ENCODE measurements at regions not wholly inside any gene's neighbourhood (a gene's known extent, or its start where the extent isn't known, plus 50 kb on each side); places are given as distances from the start of the nearest gene placed in this dataset.

DNA sequence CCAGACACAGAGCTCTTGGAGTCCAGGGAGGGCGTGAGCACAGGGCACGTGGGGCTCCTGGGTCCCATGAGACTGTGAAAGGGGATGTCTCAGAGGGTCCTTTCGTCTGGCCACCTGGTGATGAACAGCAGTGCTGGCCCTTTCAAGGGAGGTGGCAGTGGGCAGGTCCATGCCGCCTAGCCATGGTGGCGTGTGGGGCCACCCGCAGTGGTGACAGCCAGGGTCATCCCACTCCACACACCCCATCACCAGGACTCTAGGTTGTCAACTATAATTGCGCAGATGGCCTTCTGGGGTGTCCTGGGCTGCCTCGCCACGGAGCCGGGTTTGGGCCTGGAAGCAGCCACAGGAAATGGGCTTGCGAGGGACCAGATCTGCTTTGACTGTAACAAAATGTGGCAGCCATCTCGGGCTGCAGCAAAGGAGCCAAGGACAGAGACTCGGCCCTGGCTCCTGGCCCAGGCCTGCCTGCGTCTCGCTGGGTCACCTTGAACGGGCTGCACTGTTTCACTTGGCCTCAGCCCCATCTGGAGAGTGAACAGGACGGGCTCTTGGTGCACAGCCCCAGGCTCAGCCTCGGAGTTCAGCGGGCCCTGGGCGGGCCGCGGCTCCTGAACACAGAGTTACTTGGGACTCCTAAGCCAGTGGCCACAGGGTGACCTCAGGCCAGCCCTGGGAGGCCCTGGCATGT, 1350.5 kb downstream of the BRD1 start:
- DNase-seq (ENCODE audit: low read depth, low spot score) = no peak

DNA sequence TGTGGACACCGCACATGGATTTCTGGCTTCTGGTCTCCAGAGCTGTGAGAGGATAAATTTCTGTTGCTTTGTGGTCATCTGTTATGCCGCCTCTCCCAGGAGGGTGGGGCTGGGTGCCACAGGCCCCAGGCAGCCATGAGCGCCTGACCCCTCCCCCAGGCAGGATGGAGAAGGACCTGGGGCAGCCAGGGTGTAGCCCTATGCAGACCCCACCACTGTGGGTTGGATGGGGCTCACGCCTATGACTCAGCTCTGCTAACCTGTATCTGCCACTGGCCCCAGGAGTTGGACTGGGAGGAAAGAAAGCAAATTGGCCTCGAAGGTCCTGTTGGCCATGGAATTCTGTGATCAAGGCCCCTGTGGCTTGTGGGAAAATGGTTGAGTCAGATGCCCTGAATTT, 1351.1 kb downstream of the BRD1 start:
- DNase-seq (ENCODE audit: low read depth, low spot score) = no peak

DNA sequence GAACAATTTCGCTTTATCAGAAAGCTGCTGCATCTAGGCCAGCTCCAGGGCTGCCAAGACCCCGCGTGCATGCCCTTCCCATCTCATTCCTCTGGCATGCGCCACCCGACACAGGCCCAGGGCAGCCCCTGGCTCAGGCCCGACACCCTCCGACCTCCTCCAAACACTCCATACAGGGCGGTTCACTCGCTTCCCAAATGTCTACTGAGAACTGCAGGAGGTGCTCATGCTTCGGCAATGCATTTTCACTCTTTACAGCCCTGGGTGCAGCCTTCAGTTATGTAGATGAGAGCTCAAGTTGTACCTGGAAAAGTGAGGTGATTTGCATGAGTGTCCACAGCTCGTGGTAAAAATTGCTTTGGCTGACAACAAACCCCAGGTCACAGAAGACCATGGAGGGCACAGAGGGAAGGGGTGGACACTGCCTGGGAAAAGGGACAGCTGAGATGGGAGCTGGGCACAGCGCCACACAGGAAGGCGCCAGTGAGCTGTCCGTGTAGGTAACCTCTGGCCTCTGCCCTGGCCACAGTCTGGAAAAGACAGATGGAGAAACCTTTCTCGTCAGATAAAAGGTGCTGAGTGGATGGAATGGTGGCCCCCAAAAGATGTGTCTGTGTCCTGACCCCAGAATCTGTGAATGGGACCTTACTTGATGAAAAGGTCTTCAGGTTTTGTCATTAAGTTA, 1351.9 kb downstream of the BRD1 start:
- DNase-seq (ENCODE audit: low read depth, low spot score) = no peak

DNA sequence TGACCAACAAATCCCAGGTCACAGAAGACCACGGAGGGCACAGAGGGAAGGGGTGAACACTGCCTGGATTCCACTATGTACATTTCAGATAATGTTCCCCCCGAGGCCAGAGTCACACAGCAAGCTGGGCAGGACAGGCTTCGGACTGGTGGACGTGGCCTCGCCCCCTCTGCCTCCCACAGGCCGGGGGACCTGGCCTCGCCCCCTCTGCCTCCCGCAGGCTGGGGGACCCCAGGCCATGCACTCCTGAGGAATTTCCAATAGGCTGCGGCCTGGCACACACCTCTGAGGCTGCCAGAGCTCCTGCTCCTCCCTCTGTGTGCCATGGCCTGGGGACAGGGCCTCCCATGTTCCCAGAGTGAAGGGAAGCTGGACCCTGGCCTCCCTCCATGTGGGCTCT, 1352.8 kb downstream of the BRD1 start:
- DNase-seq (ENCODE audit: low read depth, low spot score) = no peak

DNA sequence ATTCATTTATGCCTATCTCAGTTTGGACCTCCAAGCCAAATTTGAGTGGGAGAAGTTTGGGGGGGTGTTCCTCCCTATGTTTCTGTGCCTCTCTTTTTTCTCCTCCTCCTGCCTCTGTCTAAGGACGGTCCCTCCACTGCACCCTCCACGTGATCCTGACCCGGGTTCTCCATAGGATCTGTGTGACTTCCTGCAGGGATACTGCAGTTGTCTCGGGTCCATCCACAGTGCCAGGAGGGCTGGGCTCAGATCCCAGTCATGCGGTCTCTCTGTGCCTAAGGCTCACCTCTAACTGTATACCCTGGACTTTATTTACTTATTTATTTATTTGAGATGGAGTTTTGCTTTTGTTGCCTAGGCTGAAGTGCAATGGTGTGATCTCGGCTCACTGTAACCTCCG, 1354.5 kb downstream of the BRD1 start:
- DNase-seq (ENCODE audit: low read depth, low spot score) = no peak

DNA sequence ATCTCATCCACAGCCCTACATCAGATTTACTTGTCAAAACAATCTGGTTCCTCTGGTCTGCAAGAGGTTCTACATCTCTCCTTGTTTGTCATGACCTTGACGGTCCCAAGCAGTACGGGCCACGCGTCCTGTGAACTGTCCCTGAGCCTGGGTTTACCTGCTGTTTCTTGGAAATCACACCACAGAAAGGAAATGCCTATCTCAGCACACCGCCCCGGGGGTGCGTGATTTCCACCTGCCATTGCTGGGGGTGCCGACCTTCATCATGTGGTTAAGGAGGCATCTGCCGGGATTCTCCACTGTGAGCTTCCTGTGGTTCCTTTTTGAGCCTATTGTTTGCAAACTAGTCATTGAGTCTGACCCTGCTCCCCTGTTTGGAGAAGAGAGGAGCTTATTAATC, 1363.4 kb downstream of the BRD1 start:
- DNase-seq (ENCODE audit: low read depth, low spot score) = no peak

DNA sequence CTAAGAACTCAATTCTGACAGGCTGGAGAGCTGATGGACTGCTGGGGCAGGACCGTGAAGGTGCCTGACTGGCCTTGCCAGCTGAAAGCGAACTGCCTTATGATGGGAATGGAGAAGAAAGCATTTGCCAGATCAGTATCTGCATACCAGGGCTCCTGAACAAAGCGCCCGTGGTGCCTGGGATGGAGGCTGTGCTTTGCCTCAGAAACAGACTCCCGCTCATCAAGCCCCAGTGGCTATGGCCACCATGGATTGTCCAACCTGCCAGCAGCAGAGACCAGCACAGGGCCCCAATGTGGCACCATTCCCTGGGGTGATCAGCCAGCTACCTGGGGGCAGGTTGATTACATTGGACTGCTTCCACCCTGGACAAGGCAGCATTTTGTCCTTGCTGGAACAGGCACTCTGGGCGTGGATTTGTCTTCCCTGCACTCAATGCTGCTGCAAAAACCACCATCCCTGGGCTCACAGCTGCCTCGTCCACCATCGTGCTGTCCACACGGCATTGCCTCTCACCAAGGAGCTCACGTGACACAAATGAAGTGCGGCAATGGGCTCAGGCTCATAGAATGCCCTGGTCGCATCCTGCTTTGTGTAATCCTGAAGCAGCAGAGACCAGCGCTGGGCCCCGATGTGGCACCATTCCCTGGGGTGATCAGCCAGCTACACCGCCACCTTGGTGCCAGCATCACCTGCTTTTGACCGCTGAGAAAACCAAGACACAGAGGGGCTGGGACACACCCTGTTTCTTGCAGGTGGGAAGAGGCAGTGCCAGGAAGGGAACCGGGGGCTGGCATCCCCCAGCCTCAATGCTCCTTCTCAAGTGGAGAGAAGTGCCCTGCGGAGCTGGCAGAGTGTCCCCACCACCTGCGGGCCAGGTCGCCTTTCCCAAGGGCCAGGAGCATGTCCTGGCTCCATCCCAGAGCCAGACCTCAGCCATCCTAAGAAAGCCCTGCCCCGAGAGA, 1367.5 kb downstream of the BRD1 start:
- DNase-seq (ENCODE audit: low read depth, low spot score) = no peak

DNA sequence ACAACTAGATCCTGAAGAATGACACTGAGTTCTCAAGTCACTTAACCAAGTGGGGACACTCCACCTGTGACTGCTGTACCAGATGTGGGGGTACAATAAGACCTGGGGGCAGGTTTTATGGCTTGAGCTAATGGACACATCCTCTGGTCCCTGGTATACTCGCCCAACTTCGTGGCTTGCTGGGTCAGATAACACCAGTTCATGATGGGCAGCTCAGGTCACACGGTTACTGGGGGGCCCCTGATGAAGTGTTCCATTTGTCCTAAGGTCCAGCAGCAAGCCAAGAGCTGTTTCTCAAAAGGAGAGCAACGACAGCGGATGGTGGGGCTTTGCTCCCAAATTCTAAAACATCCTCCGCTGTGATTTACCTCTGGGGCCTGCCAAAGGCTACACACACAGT, 1368.4 kb downstream of the BRD1 start:
- DNase-seq (ENCODE audit: low read depth, low spot score) = no peak

DNA sequence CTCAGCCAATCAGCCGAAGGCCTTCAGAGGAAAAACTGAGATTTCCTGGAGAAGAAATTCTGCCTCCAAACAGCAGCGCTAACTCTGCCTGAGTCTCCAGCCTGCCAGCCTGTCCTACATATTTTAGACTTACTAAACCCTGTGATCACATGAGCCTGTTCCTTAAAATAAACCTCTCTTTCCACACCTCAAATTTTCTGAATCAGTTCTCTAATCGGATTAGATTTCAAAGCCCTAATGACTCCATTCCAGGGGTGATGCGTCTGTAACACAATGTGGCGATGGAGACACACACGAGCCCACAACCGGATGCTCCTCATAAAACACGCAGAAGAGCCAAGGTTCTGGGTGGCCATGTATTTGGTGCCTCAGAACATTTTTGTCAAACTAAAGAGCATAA, 1371.2 kb downstream of the BRD1 start:
- no peak for DNase-seq (ENCODE audit: low read depth, low spot score)

DNA sequence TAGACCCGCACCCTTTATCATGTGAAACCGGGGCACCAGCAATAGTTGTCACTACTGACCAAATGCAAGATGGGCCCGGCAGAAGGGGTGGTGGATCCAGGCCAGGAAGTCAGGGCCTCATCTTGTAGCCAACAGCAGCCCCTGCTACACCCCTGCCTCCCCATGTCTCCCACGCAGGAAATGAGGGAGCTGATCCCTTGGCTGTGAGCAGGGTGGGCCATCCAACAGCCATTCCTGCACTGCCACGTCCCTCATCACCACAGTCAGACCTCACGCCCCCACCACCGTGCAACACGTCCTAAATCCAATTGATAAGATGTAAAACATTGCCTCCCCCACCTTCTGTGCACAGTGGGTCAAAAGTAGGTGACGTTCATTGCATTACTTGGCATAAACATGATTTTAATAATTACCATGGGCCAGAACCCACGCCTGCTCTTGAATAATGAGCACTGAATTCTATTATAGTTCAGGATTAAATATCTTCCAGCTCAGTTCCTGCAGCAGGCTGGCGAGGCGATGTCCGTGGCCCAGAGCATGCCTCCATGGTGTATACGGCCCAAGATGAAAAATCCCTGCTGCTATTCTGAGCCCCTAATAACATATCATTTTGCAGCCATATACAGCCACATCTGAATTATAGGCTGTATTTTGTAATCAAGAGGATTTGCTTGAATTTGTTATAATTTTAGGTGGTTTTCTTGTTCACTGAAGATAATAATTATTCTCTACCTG, 1373.8 kb downstream of the BRD1 start:
- DNase-seq (ENCODE audit: low read depth, low spot score) = no peak

DNA sequence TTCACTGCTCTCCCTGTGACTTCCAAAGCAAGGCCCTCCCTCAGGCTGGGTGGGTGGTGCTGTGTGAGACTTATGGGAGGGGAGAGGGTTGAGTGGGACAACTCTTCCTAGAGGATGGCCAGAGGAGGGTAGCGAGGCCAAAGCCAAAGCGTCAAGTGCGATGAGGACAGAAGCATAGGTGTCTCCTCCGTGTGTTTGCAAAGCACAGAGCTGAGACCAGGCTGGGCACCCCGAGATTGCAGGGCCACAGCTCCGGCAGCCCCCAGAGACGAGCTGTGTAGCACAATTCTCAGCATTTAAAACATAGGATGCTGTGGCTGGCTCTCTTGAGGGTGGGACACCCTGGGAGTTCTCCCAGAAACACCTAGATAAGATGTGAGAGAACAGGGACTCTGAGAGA, 1374.5 kb downstream of the BRD1 start:
- no peak for DNase-seq (ENCODE audit: low read depth, low spot score)

DNA sequence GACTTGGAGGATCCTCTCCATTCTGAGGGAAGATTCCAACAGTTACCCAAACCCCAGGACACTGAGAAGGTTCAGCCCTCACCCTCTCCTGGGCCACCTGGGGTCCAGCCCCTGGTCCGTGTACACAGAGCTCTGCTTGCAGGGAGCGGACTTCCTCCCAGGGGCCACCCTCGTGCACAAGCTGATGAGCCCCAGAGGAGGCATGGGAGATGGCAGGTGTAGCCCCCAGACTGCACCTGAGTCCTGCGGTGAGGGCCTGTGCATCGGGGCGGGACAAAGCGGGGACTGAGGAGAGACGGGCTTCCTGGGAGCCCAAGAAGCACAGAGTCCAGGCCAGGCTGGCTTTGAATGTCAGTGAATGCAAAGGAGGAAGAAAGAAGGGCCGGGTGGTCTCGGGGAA, 1374.9 kb downstream of the BRD1 start:
- DNase-seq (ENCODE audit: low read depth, low spot score) = no peak

DNA sequence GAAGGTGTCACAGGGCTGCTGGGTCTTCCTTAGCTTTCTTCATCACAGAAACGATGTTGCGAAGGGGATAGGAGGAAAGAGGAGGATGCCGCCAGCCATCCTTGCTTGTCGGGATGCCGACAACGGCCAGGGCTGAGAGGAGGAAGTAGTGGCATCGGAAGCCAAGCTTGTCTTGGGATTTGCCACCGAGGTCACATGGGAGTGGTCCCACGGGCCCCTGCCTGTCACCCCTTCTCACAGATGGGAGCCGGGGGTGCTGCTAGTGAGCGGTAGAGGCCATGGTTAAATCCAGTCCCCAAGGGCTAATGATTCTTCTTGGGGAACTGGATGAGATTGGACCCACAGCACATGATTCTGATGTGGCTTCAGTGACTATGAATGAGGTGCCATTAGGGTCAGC, 1375.8 kb downstream of the BRD1 start:
- no peak for DNase-seq (ENCODE audit: low read depth, low spot score)

DNA sequence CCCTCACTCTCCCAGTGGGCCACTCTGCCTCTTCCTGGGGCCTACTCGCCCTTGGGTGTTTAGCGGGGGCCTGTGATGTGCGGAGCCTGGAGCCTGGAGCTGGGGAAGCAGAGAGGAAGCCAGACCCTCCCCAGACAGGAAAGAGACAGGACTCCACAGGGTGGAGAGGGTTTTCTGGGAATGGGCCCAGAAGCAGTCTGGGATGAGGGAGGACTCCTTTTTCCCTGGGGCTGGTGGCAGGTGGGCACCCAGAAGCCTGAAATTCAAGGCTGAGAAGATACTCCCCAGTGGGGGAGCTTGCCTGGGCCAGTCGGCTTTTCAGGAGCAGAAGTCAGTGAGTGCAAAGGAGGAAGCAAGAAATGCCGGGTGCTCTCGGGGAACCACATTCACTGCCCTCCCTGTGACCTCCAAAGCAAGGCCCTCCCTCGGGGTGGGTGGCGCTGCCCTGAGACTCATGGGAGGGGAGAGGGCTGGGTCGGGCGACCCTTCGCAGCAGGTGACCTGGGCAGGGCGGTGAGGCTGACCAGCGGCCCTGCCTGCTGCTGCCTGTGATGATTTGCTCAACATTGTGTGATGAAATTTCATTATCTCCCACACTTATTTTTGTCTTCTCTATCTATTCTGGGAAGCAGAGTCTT, 1377.4 kb downstream of the BRD1 start:
- DNase-seq (ENCODE audit: low read depth, low spot score) = no peak

DNA sequence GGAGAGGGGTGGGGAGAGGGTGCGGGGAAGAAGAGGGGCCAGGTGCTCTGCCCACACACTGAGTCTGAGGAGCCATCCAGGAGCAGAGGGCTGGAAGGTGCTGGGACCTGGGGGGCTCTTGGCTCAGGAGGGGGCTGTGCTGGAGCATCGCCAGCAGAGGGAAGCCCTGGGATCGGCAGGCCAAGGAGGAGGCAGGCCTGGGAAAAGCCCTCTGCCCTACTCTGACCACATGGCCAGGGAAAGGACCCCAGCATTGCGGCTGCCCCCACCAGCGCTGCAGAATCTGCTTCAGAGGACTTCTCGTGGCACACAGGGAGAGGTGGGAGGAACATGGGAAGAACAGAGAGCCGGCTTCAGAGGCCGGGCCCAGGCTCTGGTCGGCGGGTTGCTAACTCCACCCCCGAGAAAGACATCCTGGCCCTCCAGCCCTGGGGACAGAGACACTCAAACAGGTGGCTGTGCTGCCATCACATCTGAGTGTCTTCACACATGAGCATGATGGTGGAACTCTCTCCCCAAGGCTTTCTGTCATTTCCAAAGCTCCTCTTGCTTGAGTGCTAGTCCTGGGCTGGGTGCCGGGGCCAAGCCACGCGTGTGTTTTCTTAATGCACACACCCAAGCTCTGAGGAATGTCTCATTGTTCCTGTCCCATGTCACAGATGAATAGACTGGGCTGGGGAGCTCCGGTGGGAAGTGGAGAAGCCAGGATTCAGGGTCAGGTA, 1378.0 kb downstream of the BRD1 start:
- DNase-seq (ENCODE audit: low read depth, low spot score) = no peak

DNA sequence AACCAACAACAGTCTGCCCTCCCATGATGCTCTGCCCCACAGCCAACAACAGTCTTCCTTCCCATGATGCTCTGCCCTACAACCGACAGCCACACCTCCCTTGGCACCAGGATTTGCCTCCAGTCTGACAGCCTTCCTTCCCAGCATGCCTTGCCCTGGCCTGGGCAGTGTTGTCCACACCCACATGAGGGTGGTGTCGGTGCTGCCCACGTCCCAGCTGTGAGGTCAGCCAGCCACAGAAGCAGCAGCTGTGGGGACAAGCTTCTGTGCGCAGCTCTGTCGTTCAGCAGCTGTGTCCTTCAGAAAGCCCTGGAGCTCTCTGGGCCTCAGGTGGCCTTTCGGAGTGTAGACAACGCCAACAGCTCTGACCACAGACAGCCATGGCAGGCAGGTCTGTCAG, 1378.9 kb downstream of the BRD1 start:
- no peak for DNase-seq (ENCODE audit: low read depth, low spot score)

DNA sequence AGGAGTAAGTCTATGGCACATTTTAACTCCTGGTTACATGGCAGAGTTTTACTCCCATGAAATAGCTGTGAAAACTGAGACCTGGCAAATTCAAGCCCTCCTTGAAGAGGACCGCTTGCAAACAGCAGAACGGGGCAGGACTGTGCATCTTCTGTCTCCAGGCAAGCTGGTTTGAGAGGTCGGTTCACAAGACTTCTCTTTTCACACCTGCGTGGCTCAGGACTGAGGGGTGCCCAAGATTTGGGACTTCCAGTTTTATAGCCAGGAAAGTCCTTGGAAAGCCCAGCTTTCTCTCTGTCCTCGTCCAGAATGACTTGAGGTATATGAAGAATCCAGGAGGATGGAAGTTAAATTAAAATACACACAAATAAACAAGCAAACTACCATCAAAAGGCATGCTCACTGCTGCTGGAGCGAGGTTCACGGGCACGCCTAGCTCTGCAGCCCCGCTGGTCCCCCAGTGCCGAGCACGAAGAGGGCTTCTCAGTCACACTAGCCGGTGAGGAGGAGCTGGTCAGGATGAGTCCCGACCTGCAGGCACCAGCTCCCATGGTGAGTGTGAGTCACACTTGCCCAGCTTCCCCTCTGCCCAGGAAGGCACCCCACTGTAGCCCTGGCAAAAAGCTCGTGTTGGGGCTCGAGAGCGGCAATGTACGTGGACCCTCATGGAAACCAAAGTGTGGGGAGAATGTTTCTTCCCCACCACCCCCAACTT, 1382.4 kb downstream of the BRD1 start:
- no peak for DNase-seq (ENCODE audit: low read depth, low spot score)

DNA sequence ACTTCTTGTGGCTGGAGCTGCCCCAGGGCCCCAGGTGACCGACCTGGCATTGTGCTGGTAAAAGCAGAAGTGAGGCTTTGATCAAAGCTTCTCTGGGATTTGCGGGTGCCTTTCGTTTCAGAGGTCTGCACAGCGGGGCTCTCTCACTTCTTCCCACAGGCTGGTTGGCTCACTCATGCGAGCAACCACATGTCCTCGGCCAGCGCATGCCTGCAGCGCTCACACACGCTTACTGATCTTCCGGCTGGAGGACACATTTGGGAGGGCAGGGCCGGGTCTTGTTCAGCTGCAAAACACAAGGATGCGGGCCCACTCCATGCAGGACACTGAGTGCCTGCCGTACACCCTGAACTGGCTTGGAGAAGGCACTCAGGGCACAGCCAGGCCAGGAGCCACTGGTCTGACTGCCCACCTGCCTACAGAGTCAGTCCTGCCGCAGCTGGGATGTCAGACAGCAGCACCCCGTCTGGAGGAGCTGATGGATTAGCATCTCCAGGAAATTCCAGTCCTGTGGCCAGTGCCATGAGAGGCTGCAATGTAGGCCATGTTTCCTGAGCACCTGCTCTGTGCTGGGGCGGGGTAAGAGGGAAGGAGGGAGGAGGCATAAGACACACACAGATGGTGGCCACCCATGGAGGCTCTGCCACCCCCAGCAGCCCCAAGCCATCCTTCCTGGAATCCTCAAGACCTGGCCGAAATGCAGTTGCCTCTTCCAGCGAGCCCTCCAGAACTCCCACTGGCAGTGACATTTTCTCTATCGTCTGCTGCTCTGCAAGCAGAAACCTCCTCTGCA, 1383.2 kb downstream of the BRD1 start:
- DNase-seq (ENCODE audit: low read depth, low spot score) = no peak

DNA sequence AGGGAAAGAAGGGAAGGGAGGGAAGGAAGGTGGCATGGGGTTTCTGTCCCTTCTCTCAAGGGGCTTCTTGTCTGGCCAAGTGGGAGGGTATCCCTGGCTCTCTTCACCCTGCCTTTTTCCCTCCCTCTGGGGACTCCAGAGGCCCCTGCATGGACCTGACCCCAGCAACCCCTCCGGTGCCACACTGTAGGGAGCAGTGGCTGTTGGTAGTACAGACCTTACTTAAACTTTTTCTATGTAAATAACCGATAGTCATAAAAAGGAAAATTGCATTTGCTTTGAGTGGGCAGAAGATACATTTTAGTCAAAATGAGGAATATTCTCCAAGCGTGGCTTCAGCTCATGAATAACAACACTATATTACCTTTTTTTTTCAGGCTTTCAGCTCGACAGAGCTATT, 1384.0 kb downstream of the BRD1 start:
- DNase-seq (ENCODE audit: low read depth, low spot score) = no peak
